ENCODE measurements at regions not wholly inside any gene's neighbourhood (a gene's known extent, or its start where the extent isn't known, plus 50 kb on each side); places are given as distances from the start of the nearest gene placed in this dataset.

GRCh38 chr9:85433046-85433445 lies 308.7 kb downstream of the AGTPBP1 start:
- Histone ChIP-seq H3K4me3 (no peak overlapping the region), H3K4me1 (peaks cover 0 to 5% (median 0%) of the 10 kb centered on the region in 4 donors), H3K27me3 (peaks cover 0 to 4% of the 10 kb centered on the region in 2 donors), H3K9me3 (no peaks in the 10 kb centered on the region), H3K27ac (no peak overlapping the region), H3K36me3 (no peaks in the 10 kb centered on the region)
- DNase-seq = no peak
- intact Hi-C loops (cut with DNase I; ENCODE audit: low total_unique reads) = no loop called here
- no peak for TF ChIP-seq CTCF (IDR thresholded peaks at IDR 0.05)

- TF ChIP-seq CTCF (IDR thresholded peaks at IDR 0.05) = no peak
Measured at GRCh38 chr9:85432599-85432998, 309.2 kb downstream of the AGTPBP1 start.

GRCh38 chr9:85431339-85432102 lies 310.2 kb downstream of the AGTPBP1 start:
- TF ChIP-seq CTCF (IDR thresholded peaks at IDR 0.05) = no peak
- peaks cover 0 to 4% of the 10 kb centered on the region in 2 donors for H3K27me3 ChIP-seq
- no peak for DNase-seq
- H3K4me3 ChIP-seq = no peak overlapping the region
- no peaks in the 10 kb centered on the region for H3K9me3 ChIP-seq
- no peak overlapping the region for H3K27ac ChIP-seq
- peaks cover 0 to 5% (median 0%) of the 10 kb centered on the region in 4 donors for H3K4me1 ChIP-seq
- no peaks in the 10 kb centered on the region for H3K36me3 ChIP-seq
- intact Hi-C loops (cut with DNase I; ENCODE audit: low total_unique reads) = no loop called here

More at GRCh38 chr9:85432599-85432998, 309.2 kb downstream of the AGTPBP1 start:
- H3K27me3 ChIP-seq = peaks cover 0 to 4% of the 10 kb centered on the region in 2 donors
- no peaks in the 10 kb centered on the region for H3K36me3 ChIP-seq
- H3K27ac ChIP-seq = no peak overlapping the region
- H3K4me3 ChIP-seq = no peak overlapping the region
- H3K9me3 ChIP-seq = no peaks in the 10 kb centered on the region
- H3K4me1 ChIP-seq = peaks cover 0 to 5% (median 0%) of the 10 kb centered on the region in 4 donors
- intact Hi-C loops (cut with DNase I; ENCODE audit: low total_unique reads) = no loop called here
- DNase-seq = no peak

GRCh38 chr9:85430659-85431338 lies 311.0 kb downstream of the AGTPBP1 start:
- H3K27me3 ChIP-seq = peaks cover 0 to 4% of the 10 kb centered on the region in 2 donors
- peaks cover 0 to 5% (median 0%) of the 10 kb centered on the region in 4 donors for H3K4me1 ChIP-seq
- H3K4me3 ChIP-seq = no peak overlapping the region
- TF ChIP-seq CTCF (IDR thresholded peaks at IDR 0.05) = no peak
- intact Hi-C loops (cut with DNase I; ENCODE audit: low total_unique reads) = no loop called here
- H3K36me3 ChIP-seq = no peaks in the 10 kb centered on the region
- no peaks in the 10 kb centered on the region for H3K9me3 ChIP-seq
- no peak overlapping the region for H3K27ac ChIP-seq
- DNase-seq = no peak

GRCh38 chr9:85428230-85428629 lies 313.5 kb downstream of the AGTPBP1 start:
- TF ChIP-seq CTCF (IDR thresholded peaks at IDR 0.05) = no peak
- Histone ChIP-seq H3K27ac (no peak overlapping the region), H3K9me3 (no peaks in the 10 kb centered on the region), H3K4me3 (no peak overlapping the region), H3K36me3 (no peaks in the 10 kb centered on the region), H3K27me3 (peaks cover 0 to 4% of the 10 kb centered on the region in 2 donors), H3K4me1 (peaks cover 0 to 5% (median 0%) of the 10 kb centered on the region in 4 donors)
- no peak for DNase-seq
- intact Hi-C loops (cut with DNase I; ENCODE audit: low total_unique reads) = no loop called here
